ENCODE measurements at regions not wholly inside any gene's neighbourhood (a gene's known extent, or its start where the extent isn't known, plus 50 kb on each side); places are given as distances from the start of the nearest gene placed in this dataset.

DNA sequence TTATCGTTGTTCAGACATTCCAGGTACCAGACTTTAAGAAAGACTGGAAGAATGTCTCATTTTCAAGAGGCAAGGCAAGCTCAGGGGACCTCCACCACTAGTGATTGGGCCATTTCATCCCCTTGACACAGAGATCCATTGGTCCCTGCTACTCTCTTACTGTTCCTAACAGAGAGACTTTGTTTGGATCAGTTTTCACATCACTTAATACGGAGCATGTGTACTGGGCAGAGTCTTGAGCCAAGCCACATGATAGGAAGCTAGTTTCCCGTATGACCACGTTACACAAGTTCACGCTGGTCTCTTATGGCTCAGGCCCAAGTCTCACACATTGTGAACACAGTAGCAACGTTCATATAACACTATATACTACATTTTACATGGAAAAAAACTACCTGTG is 269.9 kb downstream of the BAMBI start:
- no peak overlapping the region for H3K4me3 ChIP-seq
- DNase-seq (ENCODE audit: low spot score) = no peak
- H3K27ac ChIP-seq = no peak overlapping the region
- TF ChIP-seq, protein P1, sequence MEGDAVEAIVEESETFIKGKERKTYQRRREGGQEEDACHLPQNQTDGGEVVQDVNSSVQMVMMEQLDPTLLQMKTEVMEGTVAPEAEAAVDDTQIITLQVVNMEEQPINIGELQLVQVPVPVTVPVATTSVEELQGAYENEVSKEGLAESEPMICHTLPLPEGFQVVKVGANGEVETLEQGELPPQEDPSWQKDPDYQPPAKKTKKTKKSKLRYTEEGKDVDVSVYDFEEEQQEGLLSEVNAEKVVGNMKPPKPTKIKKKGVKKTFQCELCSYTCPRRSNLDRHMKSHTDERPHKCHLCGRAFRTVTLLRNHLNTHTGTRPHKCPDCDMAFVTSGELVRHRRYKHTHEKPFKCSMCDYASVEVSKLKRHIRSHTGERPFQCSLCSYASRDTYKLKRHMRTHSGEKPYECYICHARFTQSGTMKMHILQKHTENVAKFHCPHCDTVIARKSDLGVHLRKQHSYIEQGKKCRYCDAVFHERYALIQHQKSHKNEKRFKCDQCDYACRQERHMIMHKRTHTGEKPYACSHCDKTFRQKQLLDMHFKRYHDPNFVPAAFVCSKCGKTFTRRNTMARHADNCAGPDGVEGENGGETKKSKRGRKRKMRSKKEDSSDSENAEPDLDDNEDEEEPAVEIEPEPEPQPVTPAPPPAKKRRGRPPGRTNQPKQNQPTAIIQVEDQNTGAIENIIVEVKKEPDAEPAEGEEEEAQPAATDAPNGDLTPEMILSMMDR (IDR thresholded peaks at IDR 0.05) = no peak

DNA sequence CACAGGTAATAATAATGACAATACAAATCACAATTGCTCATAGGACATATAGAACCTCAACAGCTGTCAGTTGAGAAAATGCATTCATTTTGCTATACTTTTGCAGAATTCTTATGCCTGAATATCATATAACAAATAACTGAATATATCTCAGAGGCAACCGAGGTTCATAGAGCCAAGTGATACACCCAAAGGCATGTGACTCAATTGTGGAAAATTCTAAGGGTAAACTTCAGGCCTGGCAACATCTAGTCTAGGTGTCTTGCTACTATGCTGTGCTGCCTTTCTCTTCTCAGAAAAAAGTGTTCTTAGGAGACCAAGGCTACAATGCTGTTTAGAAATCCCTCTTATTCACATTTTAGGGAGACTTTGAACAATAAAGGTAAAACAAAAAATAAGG is 270.7 kb downstream of the BAMBI start:
- Histone ChIP-seq H3K4me3 (no peak overlapping the region), H3K27ac (no peak overlapping the region)
- DNase-seq (ENCODE audit: low spot score) = no peak
- TF ChIP-seq, protein P1 (IDR thresholded peaks at IDR 0.05) = no peak

DNA sequence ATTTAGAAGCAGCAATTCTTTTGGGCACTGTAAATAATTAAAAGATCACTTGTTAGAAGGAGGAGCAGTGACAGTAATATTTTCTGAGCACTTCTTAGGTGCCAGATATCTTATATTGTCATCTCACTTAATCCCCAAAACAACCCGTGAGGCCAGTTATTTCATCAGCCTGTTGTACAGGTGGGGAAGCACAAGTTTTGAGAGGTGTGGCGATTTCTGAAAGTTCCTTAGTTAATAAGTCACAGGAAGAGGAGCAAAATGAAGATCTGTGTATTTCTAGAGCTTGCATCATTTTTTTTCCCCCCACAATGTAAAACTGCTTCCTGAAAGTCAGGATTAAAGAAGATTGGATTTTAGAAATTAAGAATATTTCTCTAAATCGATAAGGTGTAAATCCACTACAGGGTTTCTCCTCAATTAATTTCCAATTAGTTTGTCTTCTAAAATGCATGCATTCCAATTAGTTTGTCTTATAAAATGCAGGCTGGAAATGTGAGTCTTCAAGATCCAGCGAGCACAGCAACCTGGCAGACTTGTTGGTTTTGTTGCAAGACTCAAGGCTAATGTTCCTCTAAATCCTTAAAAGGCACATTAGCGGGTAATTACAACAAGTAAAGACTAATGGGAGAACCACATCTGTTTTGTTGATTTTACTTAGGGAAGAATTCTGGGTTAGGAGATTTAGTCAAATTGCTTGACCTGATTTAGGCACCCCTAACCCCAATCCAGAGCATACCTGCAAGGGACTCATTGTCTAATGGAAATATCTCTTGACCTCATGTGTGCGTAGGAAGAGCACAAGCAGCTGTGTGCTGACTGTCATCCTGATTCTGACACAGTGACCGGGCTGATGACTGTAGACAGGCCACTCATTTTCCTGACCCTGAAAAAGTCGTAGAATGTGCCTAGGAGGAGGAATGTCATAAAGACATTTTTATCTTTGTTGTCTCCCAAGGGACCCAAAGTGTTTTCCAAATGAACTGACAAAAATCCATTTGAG is 272.0 kb downstream of the BAMBI start:
- no peak for DNase-seq (ENCODE audit: low spot score)
- TF ChIP-seq, protein P1 (IDR thresholded peaks at IDR 0.05) = no peak
- no peak overlapping the region for H3K4me3 ChIP-seq
- H3K27ac ChIP-seq = no peak overlapping the region

DNA sequence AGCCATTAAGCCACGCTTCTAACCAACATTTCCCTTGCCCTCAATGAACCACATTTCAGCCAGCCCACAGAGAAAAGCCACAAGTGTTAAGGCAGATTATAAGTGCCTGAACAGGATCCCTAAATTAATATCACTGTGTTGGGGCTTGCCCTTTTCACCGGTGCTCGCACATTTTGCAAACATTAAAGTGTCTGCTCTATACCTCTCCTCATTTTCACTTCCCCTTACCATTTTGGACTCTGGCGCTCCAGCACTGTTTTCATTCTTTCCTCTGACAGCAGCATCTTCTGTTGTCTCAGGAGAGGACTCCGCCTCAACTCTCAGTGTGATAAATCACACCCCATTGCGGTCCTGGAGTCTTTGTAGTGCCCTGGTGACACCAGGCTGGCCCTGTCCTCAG is 274.2 kb downstream of the BAMBI start:
- TF ChIP-seq, protein P1 (IDR thresholded peaks at IDR 0.05) = no peak
- H3K27ac ChIP-seq = no peak overlapping the region
- DNase-seq (ENCODE audit: low spot score) = no peak
- H3K4me3 ChIP-seq = no peak overlapping the region

DNA sequence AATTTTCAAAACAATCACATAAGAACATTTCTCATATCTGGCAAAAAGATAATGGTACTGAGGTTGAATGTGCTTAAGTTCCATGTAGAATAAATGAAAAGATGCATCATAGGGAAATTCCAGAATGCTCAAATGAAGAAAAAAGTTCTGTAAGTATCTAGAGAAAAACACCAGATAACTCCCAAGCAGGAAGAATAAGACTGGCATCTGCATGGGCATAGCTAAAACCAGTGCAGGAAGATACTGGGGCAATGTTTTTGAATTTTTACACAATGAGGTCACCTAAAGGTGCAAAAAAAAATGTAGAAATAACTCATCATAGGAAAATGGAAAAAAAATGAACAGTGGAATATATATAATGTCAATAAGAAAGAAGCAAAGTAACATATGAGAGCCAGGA is 275.2 kb downstream of the BAMBI start:
- TF ChIP-seq, protein P1 (IDR thresholded peaks at IDR 0.05) = no peak
- DNase-seq (ENCODE audit: low spot score) = no peak
- no peak overlapping the region for H3K27ac ChIP-seq
- no peak overlapping the region for H3K4me3 ChIP-seq

- no peak overlapping the region for H3K27ac ChIP-seq
- no peak overlapping the region for H3K4me3 ChIP-seq
- DNase-seq (ENCODE audit: low spot score) = no peak
- TF ChIP-seq, protein P1 (IDR thresholded peaks at IDR 0.05) = no peak
Measured at GRCh38 chr10:28954211-28954610, 276.9 kb downstream of the BAMBI start.

DNA sequence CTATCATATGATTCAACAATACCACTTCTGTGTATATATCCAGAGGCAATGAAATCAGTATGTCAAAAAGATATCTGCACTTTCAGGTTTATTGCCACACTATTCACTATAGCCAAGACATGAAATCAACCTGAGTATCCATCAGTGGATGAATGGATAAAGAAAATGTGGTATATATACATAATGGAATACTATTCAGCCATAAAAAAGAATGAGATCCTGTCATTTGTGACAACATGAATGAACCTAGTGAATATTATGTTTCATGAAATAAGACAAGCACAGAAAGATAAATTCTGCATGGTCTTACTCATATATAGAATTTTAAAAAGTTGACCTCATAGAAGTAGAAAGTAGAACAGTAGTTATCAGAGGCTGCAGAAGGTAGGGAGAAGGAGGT is 281.1 kb downstream of the BAMBI start:
- Histone ChIP-seq H3K27ac (no peak overlapping the region), H3K4me3 (no peak overlapping the region)
- TF ChIP-seq, protein P1 (IDR thresholded peaks at IDR 0.05) = no peak
- no peak for DNase-seq (ENCODE audit: low spot score)
